GM10266 (cell line): ENCODE measurements at regions not wholly inside any gene's neighbourhood (a gene's known extent, or its start where the extent isn't known, plus 50 kb on each side); places are given as distances from the start of the nearest gene placed in this dataset.

Experiments used
- DNase-seq: peaks from one replicate; pipeline ENCODE4 v3.0.0; 2012; ENCODE audit errors: extremely low spot score
- CTCF ChIP-seq: IDR thresholded peaks from 2 replicates; pipeline ENCODE4 v1.5.1; 2012; ENCODE audit warnings: mild to moderate bottlenecking, low read depth; ENCODE audit not compliant: control insufficient read depth, insufficient read depth; ENCODE audit errors: missing control alignments

DNA sequence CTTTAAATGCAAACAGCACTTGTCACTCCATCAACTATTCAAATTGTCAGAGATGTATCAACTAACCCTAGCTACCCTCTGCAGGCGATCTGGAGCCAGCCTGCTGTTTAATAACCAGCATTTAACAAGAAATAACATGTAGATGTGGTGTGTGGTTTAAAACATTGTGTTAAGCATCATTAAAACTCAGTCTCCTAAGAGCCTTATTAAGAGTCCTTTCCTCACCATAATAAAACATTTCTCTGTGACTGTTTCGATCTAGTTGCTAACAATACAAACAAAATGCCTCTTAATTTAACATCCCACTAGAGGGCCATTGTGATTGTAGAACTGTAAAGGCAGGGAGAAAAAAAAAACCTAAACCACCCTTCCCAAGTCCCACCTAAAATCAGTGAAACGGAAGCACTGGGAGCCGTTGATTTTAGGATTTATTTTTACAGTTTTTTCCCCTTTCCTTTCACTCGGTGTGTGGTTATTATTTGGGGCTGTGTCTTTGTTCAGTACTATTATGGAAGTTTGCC lies 708.6 kb downstream of the C4orf33 start:
- DNase-seq = no peak
- no peak for TF ChIP-seq CTCF

- TF ChIP-seq CTCF = no peak
- DNase-seq = no peak
These were observed 711.0 kb downstream of the C4orf33 start for GRCh38 chr4:129806986-129807385.

GRCh38 chr4:129808242-129808641 lies 712.3 kb downstream of the C4orf33 start:
- no peak for DNase-seq
- TF ChIP-seq CTCF = no peak

GRCh38 chr4:129821073-129821472 lies 725.1 kb downstream of the C4orf33 start:
- no peak for DNase-seq
- TF ChIP-seq CTCF = no peak

DNA sequence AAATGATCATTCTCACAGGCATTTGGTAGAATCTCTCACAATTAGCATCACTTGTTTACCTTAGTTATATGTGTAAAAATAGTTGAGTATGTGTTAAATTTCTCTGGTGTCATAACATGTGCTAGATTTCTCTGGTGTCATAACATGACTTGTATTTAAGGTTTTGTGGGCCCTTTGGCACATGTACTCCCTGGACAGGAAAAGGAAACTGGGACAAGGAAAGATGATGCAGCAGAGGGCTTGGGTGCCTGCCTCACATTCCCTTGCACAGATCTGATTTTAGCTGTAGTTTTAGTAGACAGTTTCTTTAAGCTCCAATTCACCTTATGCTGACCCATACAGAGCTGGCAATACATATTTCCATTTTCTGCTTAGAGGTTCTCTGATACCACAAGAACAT lies 726.0 kb downstream of the C4orf33 start:
- DNase-seq = no peak
- TF ChIP-seq CTCF = no peak

GRCh38 chr4:129822701-129823100 lies 726.7 kb downstream of the C4orf33 start:
- no peak for TF ChIP-seq CTCF
- no peak for DNase-seq

DNA sequence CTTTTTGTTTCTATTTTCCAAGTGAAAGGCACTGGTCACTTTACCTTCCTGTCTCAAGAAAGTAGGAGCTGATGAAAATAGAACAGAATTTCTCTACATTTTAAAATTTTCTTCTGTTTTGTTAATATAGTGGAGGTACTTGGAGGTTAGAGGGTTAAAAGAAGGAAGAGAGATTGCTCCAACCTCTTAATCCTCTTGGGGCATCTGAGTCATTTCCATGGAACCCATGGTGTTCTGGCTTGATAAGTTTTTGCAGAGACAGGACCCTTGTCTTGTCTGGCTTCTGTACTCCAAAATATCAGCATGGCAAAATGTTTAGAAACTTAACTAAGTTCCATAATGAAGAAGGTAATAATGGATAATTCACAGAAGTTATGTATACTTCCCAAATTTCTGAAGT lies 727.2 kb downstream of the C4orf33 start:
- no peak for TF ChIP-seq CTCF
- no peak for DNase-seq

- DNase-seq = no peak
- no peak for TF ChIP-seq CTCF
These were observed 733.4 kb downstream of the C4orf33 start for GRCh38 chr4:129829373-129829772.
